ENCODE measurements at regions not wholly inside any gene's neighbourhood (a gene's known extent, or its start where the extent isn't known, plus 50 kb on each side); places are given as distances from the start of the nearest gene placed in this dataset.

DNA sequence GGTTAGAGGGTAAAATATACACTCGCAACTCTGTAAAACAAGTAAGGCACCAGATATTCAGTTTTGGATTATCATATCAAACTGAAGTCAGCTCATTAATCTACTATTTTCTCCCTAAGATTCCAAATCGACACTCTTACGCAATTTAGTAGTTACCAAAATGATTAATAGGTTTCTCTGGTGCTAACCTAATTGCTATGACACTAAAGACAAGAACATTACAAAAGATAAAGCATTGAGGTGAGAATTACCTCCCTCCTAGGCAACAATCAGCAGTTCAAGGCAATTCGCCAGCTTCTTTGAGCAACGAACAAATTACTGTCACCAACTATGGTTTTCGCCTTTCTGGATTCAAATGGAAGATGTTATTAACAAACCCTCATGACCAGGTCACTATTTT lies 1305.0 kb downstream of the ROBO2 start:
- DNase-seq (ENCODE audit: insufficient read length, low spot score, missing footprints), result no peak
- no peaks in the 10 kb centered on the region for H3K27me3 ChIP-seq (ENCODE audit: insufficient read depth, low read length)
- no peaks in the 10 kb centered on the region for H4K20me1 ChIP-seq (ENCODE audit: insufficient read depth, low read length)
- TF ChIP-seq, protein P1, sequence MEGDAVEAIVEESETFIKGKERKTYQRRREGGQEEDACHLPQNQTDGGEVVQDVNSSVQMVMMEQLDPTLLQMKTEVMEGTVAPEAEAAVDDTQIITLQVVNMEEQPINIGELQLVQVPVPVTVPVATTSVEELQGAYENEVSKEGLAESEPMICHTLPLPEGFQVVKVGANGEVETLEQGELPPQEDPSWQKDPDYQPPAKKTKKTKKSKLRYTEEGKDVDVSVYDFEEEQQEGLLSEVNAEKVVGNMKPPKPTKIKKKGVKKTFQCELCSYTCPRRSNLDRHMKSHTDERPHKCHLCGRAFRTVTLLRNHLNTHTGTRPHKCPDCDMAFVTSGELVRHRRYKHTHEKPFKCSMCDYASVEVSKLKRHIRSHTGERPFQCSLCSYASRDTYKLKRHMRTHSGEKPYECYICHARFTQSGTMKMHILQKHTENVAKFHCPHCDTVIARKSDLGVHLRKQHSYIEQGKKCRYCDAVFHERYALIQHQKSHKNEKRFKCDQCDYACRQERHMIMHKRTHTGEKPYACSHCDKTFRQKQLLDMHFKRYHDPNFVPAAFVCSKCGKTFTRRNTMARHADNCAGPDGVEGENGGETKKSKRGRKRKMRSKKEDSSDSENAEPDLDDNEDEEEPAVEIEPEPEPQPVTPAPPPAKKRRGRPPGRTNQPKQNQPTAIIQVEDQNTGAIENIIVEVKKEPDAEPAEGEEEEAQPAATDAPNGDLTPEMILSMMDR (IDR thresholded peaks at IDR 0.05; ENCODE audit: extremely low read depth, low read depth, low read length), result no peak
- H3K79me2 ChIP-seq (ENCODE audit: insufficient read depth, low read length), result no peaks in the 10 kb centered on the region
- H3K36me3 ChIP-seq (ENCODE audit: insufficient read depth, low read length), result no peaks in the 10 kb centered on the region
- no peak overlapping the region for H3K4me2 ChIP-seq (ENCODE audit: insufficient read depth, low read length)
- no peak overlapping the region for H3K27ac ChIP-seq (ENCODE audit: low read depth, low read length)
- no peaks in the 10 kb centered on the region for H3K4me1 ChIP-seq (ENCODE audit: insufficient read depth, low read length)
- H3K4me3 ChIP-seq (ENCODE audit: insufficient read depth, low read length), result no peak overlapping the region
- no peaks in the 10 kb centered on the region for H3K9me3 ChIP-seq (ENCODE audit: low read depth, low read length)
- H2AFZ ChIP-seq (ENCODE audit: low read length), result no peak overlapping the region

DNA sequence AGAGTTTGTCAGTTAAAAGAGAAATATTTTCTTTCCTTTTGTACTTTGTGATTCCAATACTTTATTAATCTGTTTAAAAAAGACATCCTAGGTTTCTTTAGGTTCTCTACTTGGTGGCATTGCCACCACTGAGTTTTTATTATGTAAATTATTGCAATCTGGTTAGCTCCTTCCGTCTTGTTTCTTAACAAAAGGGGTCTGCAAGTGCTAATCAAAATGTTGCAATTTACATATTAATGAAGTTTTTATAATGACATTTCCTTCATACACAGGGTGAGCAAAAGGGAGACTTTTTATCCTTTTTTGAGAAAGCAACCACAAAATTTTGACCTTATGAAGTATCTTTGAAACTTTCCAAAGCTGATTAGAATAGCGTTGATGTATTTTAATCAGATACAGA lies 1307.3 kb downstream of the ROBO2 start:
- H2AFZ ChIP-seq (ENCODE audit: low read length), result no peak overlapping the region
- H3K9me3 ChIP-seq (ENCODE audit: low read depth, low read length), result no peaks in the 10 kb centered on the region
- no peaks in the 10 kb centered on the region for H3K27me3 ChIP-seq (ENCODE audit: insufficient read depth, low read length)
- TF ChIP-seq, protein P1 (IDR thresholded peaks at IDR 0.05; ENCODE audit: extremely low read depth, low read depth, low read length), result no peak
- no peaks in the 10 kb centered on the region for H3K4me1 ChIP-seq (ENCODE audit: insufficient read depth, low read length)
- no peak overlapping the region for H3K4me2 ChIP-seq (ENCODE audit: insufficient read depth, low read length)
- DNase-seq (ENCODE audit: insufficient read length, low spot score, missing footprints), result no peak
- no peaks in the 10 kb centered on the region for H3K36me3 ChIP-seq (ENCODE audit: insufficient read depth, low read length)
- H3K79me2 ChIP-seq (ENCODE audit: insufficient read depth, low read length), result no peaks in the 10 kb centered on the region
- no peaks in the 10 kb centered on the region for H4K20me1 ChIP-seq (ENCODE audit: insufficient read depth, low read length)
- no peak overlapping the region for H3K4me3 ChIP-seq (ENCODE audit: insufficient read depth, low read length)
- no peak overlapping the region for H3K27ac ChIP-seq (ENCODE audit: low read depth, low read length)

DNA sequence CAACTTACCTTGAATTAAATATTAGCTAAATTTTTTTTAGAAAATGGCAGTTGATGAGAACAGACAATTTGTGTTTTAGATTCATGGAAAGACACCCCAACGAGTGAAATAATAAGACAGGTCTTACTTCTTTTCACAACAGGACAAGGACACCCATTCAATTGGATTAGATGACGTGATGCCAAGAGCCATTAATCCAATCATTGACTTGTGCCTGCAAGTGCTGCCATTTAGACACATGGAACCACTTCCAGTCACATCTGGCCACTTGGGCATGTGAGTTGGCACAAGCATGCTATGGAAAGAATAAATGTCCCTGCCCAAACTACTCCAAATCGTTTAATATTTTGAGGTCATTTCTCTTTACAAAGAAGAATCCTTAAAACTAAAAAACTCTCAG lies 1308.8 kb downstream of the ROBO2 start:
- H4K20me1 ChIP-seq (ENCODE audit: insufficient read depth, low read length), result no peaks in the 10 kb centered on the region
- H3K36me3 ChIP-seq (ENCODE audit: insufficient read depth, low read length), result no peaks in the 10 kb centered on the region
- TF ChIP-seq, protein P1 (IDR thresholded peaks at IDR 0.05; ENCODE audit: extremely low read depth, low read depth, low read length), result no peak
- DNase-seq (ENCODE audit: insufficient read length, low spot score, missing footprints), result no peak
- no peaks in the 10 kb centered on the region for H3K4me1 ChIP-seq (ENCODE audit: insufficient read depth, low read length)
- H3K4me2 ChIP-seq (ENCODE audit: insufficient read depth, low read length), result no peak overlapping the region
- no peaks in the 10 kb centered on the region for H3K79me2 ChIP-seq (ENCODE audit: insufficient read depth, low read length)
- no peaks in the 10 kb centered on the region for H3K9me3 ChIP-seq (ENCODE audit: low read depth, low read length)
- no peaks in the 10 kb centered on the region for H3K27me3 ChIP-seq (ENCODE audit: insufficient read depth, low read length)
- no peak overlapping the region for H3K27ac ChIP-seq (ENCODE audit: low read depth, low read length)
- no peak overlapping the region for H3K4me3 ChIP-seq (ENCODE audit: insufficient read depth, low read length)
- no peak overlapping the region for H2AFZ ChIP-seq (ENCODE audit: low read length)

DNA sequence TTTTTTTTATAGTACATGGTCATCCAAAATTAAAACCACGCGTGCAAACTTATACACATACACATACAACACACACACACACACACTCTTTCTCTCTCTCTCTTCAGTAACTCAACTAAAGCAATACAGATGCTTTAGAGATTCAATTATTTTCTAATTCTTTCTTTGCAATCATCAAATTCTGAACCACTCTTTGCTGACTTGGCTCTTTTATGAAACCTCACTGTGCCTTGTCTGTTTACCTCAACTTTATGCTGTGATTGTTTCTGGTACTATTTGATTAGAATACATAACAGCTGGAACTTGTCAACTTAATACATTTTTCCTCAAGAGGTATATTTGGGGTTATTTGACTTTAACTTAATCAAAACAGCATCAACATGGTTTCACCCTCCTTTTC lies 1309.7 kb downstream of the ROBO2 start:
- Histone ChIP-seq H3K4me1 (ENCODE audit: insufficient read depth, low read length) (no peaks in the 10 kb centered on the region), H2AFZ (ENCODE audit: low read length) (no peak overlapping the region), H3K9me3 (ENCODE audit: low read depth, low read length) (no peaks in the 10 kb centered on the region), H3K4me3 (ENCODE audit: insufficient read depth, low read length) (no peak overlapping the region), H4K20me1 (ENCODE audit: insufficient read depth, low read length) (no peaks in the 10 kb centered on the region), H3K27ac (ENCODE audit: low read depth, low read length) (no peak overlapping the region), H3K79me2 (ENCODE audit: insufficient read depth, low read length) (no peaks in the 10 kb centered on the region), H3K27me3 (ENCODE audit: insufficient read depth, low read length) (no peaks in the 10 kb centered on the region), H3K36me3 (ENCODE audit: insufficient read depth, low read length) (no peaks in the 10 kb centered on the region), H3K4me2 (ENCODE audit: insufficient read depth, low read length) (no peak overlapping the region)
- DNase-seq (ENCODE audit: insufficient read length, low spot score, missing footprints), result no peak
- TF ChIP-seq, protein P1 (IDR thresholded peaks at IDR 0.05; ENCODE audit: extremely low read depth, low read depth, low read length), result no peak

Measured in osteoblast (primary cell).